Panc1 (cell line): ENCODE measurements at regions not wholly inside any gene's neighbourhood (a gene's known extent, or its start where the extent isn't known, plus 50 kb on each side); places are given as distances from the start of the nearest gene placed in this dataset.

Source experiments
- ATAC-seq: fragments of 200-7000 bp; cut with Tn5 transposase; 2 replicates; pipeline ENCODE4 v1.9.1; 2020; ENCODE audit warnings: mild to moderate bottlenecking, moderate library complexity
- BruUV-seq: library from RNA; stranded (reverse); fragments of 400-500 nt; replicated peaks from 2 replicates; lab custom pipeline; 2021; lab: Mats Ljungman, UMichigan
- CTCF ChIA-PET: fragments of 300-600 bp; sonication (Branson Sonifier 250); formaldehyde crosslinking; loops from one replicate; lab custom pipeline; 2022; ENCODE audit warnings: antibody characterized with exemption; lab: Charles Lee
- POLR2A ChIA-PET: fragments of 300-600 bp; sonication (Branson Sonifier 250); formaldehyde crosslinking; loops from one replicate; lab custom pipeline; 2022; ENCODE audit warnings: antibody characterized with exemption; lab: Charles Lee
- DNase-seq: peaks from one replicate; pipeline ENCODE4 v3.0.0-alpha.2; 2010; ENCODE audit warnings: low read depth, low spot score
- H3K27ac ChIP-seq: 2 replicates; pipeline ENCODE4 v1.5.1; 2011; ENCODE audit warnings: mild to moderate bottlenecking, low read length, inconsistent platforms
- H3K27me3 ChIP-seq: fragments of 200-500 bp; sonication (Bioruptor generic); 2 replicates; pipeline ENCODE4 v1.6.0; 2014; ENCODE audit warnings: low read length, inconsistent platforms; ENCODE audit not compliant: control insufficient read depth, insufficient read depth
- H3K36me3 ChIP-seq: fragments of 200-500 bp; sonication (Bioruptor generic); 2 replicates; pipeline ENCODE4 v1.5.1; 2014; ENCODE audit warnings: inconsistent platforms, mild to moderate bottlenecking, low read length, moderate library complexity; ENCODE audit not compliant: control insufficient read depth, insufficient read depth
- H3K4me1 ChIP-seq: 2 replicates; pipeline ENCODE4 v1.5.1; 2011; ENCODE audit warnings: inconsistent platforms, mild to moderate bottlenecking, low read length, moderate library complexity; ENCODE audit not compliant: control insufficient read depth, insufficient read depth
- H3K4me3 ChIP-seq, 2 experiments: 2 replicates each; pipeline ENCODE4 v1.5.1; 2011 to 2012; ENCODE audit warnings: low read depth in 2 of 2, low read length in 2 of 2, mild to moderate bottlenecking in 2 of 2, inconsistent platforms in 1 of 2, moderate library complexity in 1 of 2
- H3K9me3 ChIP-seq: fragments of 200-500 bp; sonication (Bioruptor generic); 2 replicates; pipeline ENCODE4 v1.5.1; 2014; ENCODE audit warnings: low read depth, mild to moderate bottlenecking, inconsistent platforms, low read length, moderate library complexity; ENCODE audit not compliant: control insufficient read depth, insufficient read depth
- CTCF ChIP-seq: fragments of 450-650 bp; IDR thresholded peaks from 2 replicates; pipeline ENCODE4 v1.5.1; 2017; ENCODE audit warnings: mild to moderate bottlenecking
- POLR2AphosphoS5 ChIP-seq: IDR thresholded peaks from 2 replicates; pipeline ENCODE4 v1.6.1; 2012; ENCODE audit warnings: mild to moderate bottlenecking, low read depth, low read length, moderate library complexity
- REST ChIP-seq, 2 experiments: IDR thresholded peaks; 2 replicates each; pipeline ENCODE4 v1.6.1; 2011 to 2012; ENCODE audit warnings: low read depth in 2 of 2, control low read depth in 1 of 2, low read length in 1 of 2, mild to moderate bottlenecking in 1 of 2, moderate library complexity in 1 of 2; ENCODE audit not compliant: insufficient read depth in 1 of 2
- SIN3A ChIP-seq: IDR thresholded peaks from 2 replicates; pipeline ENCODE4 v1.6.1; 2012; ENCODE audit warnings: low read depth, mild to moderate bottlenecking, low read length, moderate library complexity, borderline replicate concordance; ENCODE audit not compliant: insufficient read depth
- TCF7L2 ChIP-seq: IDR thresholded peaks from 2 replicates; pipeline ENCODE4 v1.6.1; 2011; ENCODE audit warnings: mild to moderate bottlenecking, low read depth, low read length, inconsistent platforms
- in situ Hi-C: cut with HindIII; loops from 2 replicates; pipeline ENCODE4 v1.10.0; 2016; ENCODE audit warnings: low sequenced_read_pairs, low pct_unique_long_range_greater_than_20kb
- intact Hi-C: fragments of 100-400 bp; cut with micrococcal nuclease; formaldehyde crosslinking; loops from one replicate; pipeline ENCODE4 v1.10.0; 2022; ENCODE audit not compliant: unreplicated experiment

- H3K27ac ChIP-seq: no peak overlapping the region
- TF ChIP-seq SIN3A (no peak), CTCF (peak; percentile 55)
- H3K36me3 ChIP-seq: no peaks in the 10 kb centered on the region
- ATAC-seq (no peak), DNase-seq (no peak)
- H3K27me3 ChIP-seq: no peaks in the 10 kb centered on the region
- CTCF ChIA-PET: no interaction called here
- in situ Hi-C loops (no loop called here), intact Hi-C loops (no loop called here)
- no peaks in the 10 kb centered on the region for H3K9me3 ChIP-seq
- H3K4me3 ChIP-seq: no peak overlapping the region
- H3K4me1 ChIP-seq: no peaks in the 10 kb centered on the region
- POLR2A ChIA-PET: no interaction called here
- no TSS peak for BruUV-seq
These were observed 186.1 kb downstream of the UNC5CL start for GRCh38 chr6:40852779-40853373.

GRCh38 chr6:40849546-40849945, 189.5 kb downstream of the UNC5CL start:
- Histone ChIP-seq H3K27me3 (no peaks in the 10 kb centered on the region), H3K4me1 (no peaks in the 10 kb centered on the region), H3K4me3 (no peak overlapping the region), H3K9me3 (no peaks in the 10 kb centered on the region), H3K36me3 (no peaks in the 10 kb centered on the region), H3K27ac (no peak overlapping the region; the same call in 1 of the 2 replicates)
- CTCF ChIA-PET: interaction anchor here (0.6 kb wide), 1 partner anchor 368 kb away, joined by 3 read pairs; no protein-coding TSS in a partner anchor
- DNase-seq (no peak), ATAC-seq (no peak)
- no TSS peak for BruUV-seq
- in situ Hi-C loops (no loop called here), intact Hi-C loops (loop anchor here (10.0 kb wide), 1 partner anchor 525 kb away; no protein-coding TSS in a partner anchor)
- TF ChIP-seq SIN3A (no peak), REST (IDR thresholded peaks at IDR 0.05; ENCODE audit: insufficient read depth in 1 of 2, low read depth in 2 of 2, low read length in 1 of 2) (no peak)
- POLR2A ChIA-PET: no interaction called here

- intact Hi-C loops (loop anchor here (10.0 kb wide), 1 partner anchor 524 kb away; no protein-coding TSS in a partner anchor), in situ Hi-C loops (no loop called here)
- no peaks in the 10 kb centered on the region for H3K4me1 ChIP-seq
- BruUV-seq: no TSS peak
- no peaks in the 10 kb centered on the region for H3K9me3 ChIP-seq
- TF ChIP-seq SIN3A (no peak), CTCF (no peak), TCF7L2 (no peak), POLR2AphosphoS5 (no peak), REST (IDR thresholded peaks at IDR 0.05; ENCODE audit: insufficient read depth in 1 of 2, low read depth in 2 of 2, low read length in 1 of 2) (no peak)
- ChIA-PET CTCF (interaction anchor here (0.6 kb wide), 1 partner anchor 369 kb away, joined by 3 read pairs; no protein-coding TSS in a partner anchor), POLR2A (interaction anchor here (0.6 kb wide), 1 partner anchor 219 kb away, joined by 4 read pairs; no protein-coding TSS in a partner anchor)
- no peak for DNase-seq
- no peaks in the 10 kb centered on the region for H3K36me3 ChIP-seq
- H3K27me3 ChIP-seq: 0 out of 2 replicates have a peak, but pooled peaks cover under 1% of the 10 kb centered on the region
- no peak overlapping the region for H3K4me3 ChIP-seq
- ATAC-seq: no peak
- H3K27ac ChIP-seq: no peak overlapping the region
These were observed 190.0 kb downstream of the UNC5CL start for GRCh38 chr6:40848868-40849514.
